ENCODE measurements at regions not wholly inside any gene's neighbourhood (a gene's known extent, or its start where the extent isn't known, plus 50 kb on each side); places are given as distances from the start of the nearest gene placed in this dataset.

GRCh38 chr2:16243411-16243996 is 303.2 kb downstream of the MYCN start:
- TF ChIP-seq, protein P1, sequence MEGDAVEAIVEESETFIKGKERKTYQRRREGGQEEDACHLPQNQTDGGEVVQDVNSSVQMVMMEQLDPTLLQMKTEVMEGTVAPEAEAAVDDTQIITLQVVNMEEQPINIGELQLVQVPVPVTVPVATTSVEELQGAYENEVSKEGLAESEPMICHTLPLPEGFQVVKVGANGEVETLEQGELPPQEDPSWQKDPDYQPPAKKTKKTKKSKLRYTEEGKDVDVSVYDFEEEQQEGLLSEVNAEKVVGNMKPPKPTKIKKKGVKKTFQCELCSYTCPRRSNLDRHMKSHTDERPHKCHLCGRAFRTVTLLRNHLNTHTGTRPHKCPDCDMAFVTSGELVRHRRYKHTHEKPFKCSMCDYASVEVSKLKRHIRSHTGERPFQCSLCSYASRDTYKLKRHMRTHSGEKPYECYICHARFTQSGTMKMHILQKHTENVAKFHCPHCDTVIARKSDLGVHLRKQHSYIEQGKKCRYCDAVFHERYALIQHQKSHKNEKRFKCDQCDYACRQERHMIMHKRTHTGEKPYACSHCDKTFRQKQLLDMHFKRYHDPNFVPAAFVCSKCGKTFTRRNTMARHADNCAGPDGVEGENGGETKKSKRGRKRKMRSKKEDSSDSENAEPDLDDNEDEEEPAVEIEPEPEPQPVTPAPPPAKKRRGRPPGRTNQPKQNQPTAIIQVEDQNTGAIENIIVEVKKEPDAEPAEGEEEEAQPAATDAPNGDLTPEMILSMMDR (IDR thresholded peaks at IDR 0.05), result no peak
- no peak for TF ChIP-seq POLR2A (IDR thresholded peaks at IDR 0.05)
- no peak for TF ChIP-seq POLR2AphosphoS5 (IDR thresholded peaks at IDR 0.05)
